Loucy (cell line): ENCODE measurements at regions not wholly inside any gene's neighbourhood (a gene's known extent, or its start where the extent isn't known, plus 50 kb on each side); places are given as distances from the start of the nearest gene placed in this dataset.
A peak's percentile ranks its signal among the peaks of the same experiment; 100 is the strongest.

ENCODE experiments used
- H2AFZ ChIP-seq: fragments of 200-600 bp; sonication (generic); 2 replicates; pipeline ENCODE4 v1.6.0; 2016; ENCODE audit warnings: antibody characterized with exemption, mild to moderate bottlenecking, low read length, moderate library complexity
- H3F3A ChIP-seq: fragments of 200-600 bp; 2 replicates; pipeline ENCODE4 v1.6.0; 2016; ENCODE audit warnings: antibody characterized with exemption, low read depth, mild to moderate bottlenecking
- H3K27me3 ChIP-seq: fragments of 200-600 bp; sonication (generic); 2 replicates; pipeline ENCODE4 v1.6.1; 2014; ENCODE audit warnings: low read length, mild to moderate bottlenecking; ENCODE audit not compliant: insufficient read depth, poor library complexity, severe bottlenecking
- H3K36me3 ChIP-seq: fragments of 200-600 bp; sonication (generic); 2 replicates; pipeline ENCODE4 v1.6.1; 2016; ENCODE audit warnings: low read length; ENCODE audit not compliant: insufficient read depth
- H3K4me1 ChIP-seq: fragments of 200-600 bp; sonication (generic); 2 replicates; pipeline ENCODE4 v1.5.1; 2014; ENCODE audit warnings: low read length, mild to moderate bottlenecking; ENCODE audit not compliant: insufficient read depth, poor library complexity, severe bottlenecking
- H3K4me2 ChIP-seq: fragments of 200-600 bp; sonication (generic); 2 replicates; pipeline ENCODE4 v1.6.0; 2014; ENCODE audit warnings: antibody characterized with exemption, low read length, low read depth, mild to moderate bottlenecking; ENCODE audit not compliant: poor library complexity, severe bottlenecking
- H3K4me3 ChIP-seq: fragments of 200-600 bp; sonication (generic); 2 replicates; pipeline ENCODE4 v1.5.1; 2014; ENCODE audit warnings: low read length, mild to moderate bottlenecking, mixed read lengths; ENCODE audit not compliant: poor library complexity, severe bottlenecking
- H3K79me2 ChIP-seq: fragments of 200-600 bp; sonication (generic); 2 replicates; pipeline ENCODE4 v1.6.1; 2014; ENCODE audit warnings: low read length; ENCODE audit not compliant: insufficient read depth
- H3K9ac ChIP-seq: fragments of 200-600 bp; sonication (generic); 2 replicates; pipeline ENCODE4 v1.6.0; 2014; ENCODE audit warnings: mild to moderate bottlenecking, low read depth, low read length, moderate library complexity; ENCODE audit not compliant: poor library complexity, severe bottlenecking
- H3K9me2 ChIP-seq: fragments of 200-600 bp; sonication (generic); replicated peaks from 2 replicates; pipeline ENCODE4 v1.6.1; 2016; ENCODE audit warnings: low read depth, low read length, mixed read lengths
- H3K9me3 ChIP-seq: fragments of 200-600 bp; sonication (generic); 2 replicates; pipeline ENCODE4 v1.6.1; 2014; ENCODE audit warnings: mild to moderate bottlenecking, antibody characterized with exemption, low read length, low read depth; ENCODE audit not compliant: insufficient read depth
- H4K20me1 ChIP-seq: fragments of 200-600 bp; sonication (generic); 2 replicates; pipeline ENCODE4 v1.6.0; 2014; ENCODE audit warnings: antibody characterized with exemption, low read length, mild to moderate bottlenecking; ENCODE audit not compliant: insufficient read depth, poor library complexity, severe bottlenecking
- CTCF ChIP-seq: fragments of 200-600 bp; sonication (generic); conservative IDR thresholded peaks from 2 replicates; pipeline ENCODE4 v1.5.1; 2014; ENCODE audit warnings: mild to moderate bottlenecking, antibody characterized with exemption, low read length
- EZH2phosphoT487 ChIP-seq: fragments of 200-600 bp; IDR thresholded peaks from 2 replicates; pipeline ENCODE4 v1.6.1; 2018; ENCODE audit warnings: antibody characterized with exemption, mild to moderate bottlenecking, moderate library complexity, borderline replicate concordance

- Histone ChIP-seq H3K9me3 (no peaks in the 10 kb centered on the region), H4K20me1 (no peaks in the 10 kb centered on the region), H2AFZ (no peak overlapping the region), H3K79me2 (no peaks in the 10 kb centered on the region), H3K4me1 (no peaks in the 10 kb centered on the region), H3F3A (no peaks in the 10 kb centered on the region), H3K36me3 (no peaks in the 10 kb centered on the region), H3K9me2 (no peaks in the 10 kb centered on the region), H3K4me3 (no peak overlapping the region), H3K4me2 (no peak overlapping the region), H3K27me3 (no peaks in the 10 kb centered on the region), H3K9ac (no peak overlapping the region)
- TF ChIP-seq EZH2phosphoT487, result no peak
- TF ChIP-seq CTCF, result peak; percentile 73
Observed at GRCh38 chr7:118104812-118105441, 79.0 kb upstream of the LSM8 start.

GRCh38 chr7:118109607-118110006, 74.4 kb upstream of the LSM8 start:
- no peaks in the 10 kb centered on the region for H3K27me3 ChIP-seq
- H3K9me2 ChIP-seq, result no peaks in the 10 kb centered on the region
- no peaks in the 10 kb centered on the region; the same call in 1 of the 2 replicates for H3K9me3 ChIP-seq
- H3K36me3 ChIP-seq, result no peaks in the 10 kb centered on the region
- H3K4me1 ChIP-seq, result no peaks in the 10 kb centered on the region
- no peak overlapping the region for H3K4me3 ChIP-seq
- H3F3A ChIP-seq, result no peaks in the 10 kb centered on the region
- H2AFZ ChIP-seq, result no peak overlapping the region
- H3K9ac ChIP-seq, result no peak overlapping the region
- no peak overlapping the region for H3K4me2 ChIP-seq
- TF ChIP-seq EZH2phosphoT487, result no peak
- TF ChIP-seq CTCF, result no peak
- no peaks in the 10 kb centered on the region for H3K79me2 ChIP-seq
- H4K20me1 ChIP-seq, result no peaks in the 10 kb centered on the region

- Histone ChIP-seq H3F3A (no peaks in the 10 kb centered on the region), H3K27me3 (no peaks in the 10 kb centered on the region), H4K20me1 (no peaks in the 10 kb centered on the region), H3K36me3 (no peaks in the 10 kb centered on the region), H3K9me3 (no peaks in the 10 kb centered on the region; the same call in 1 of the 2 replicates), H2AFZ (no peak overlapping the region), H3K9me2 (no peaks in the 10 kb centered on the region), H3K9ac (no peak overlapping the region), H3K4me3 (no peak overlapping the region), H3K4me1 (no peaks in the 10 kb centered on the region), H3K4me2 (no peak overlapping the region), H3K79me2 (no peaks in the 10 kb centered on the region)
- TF ChIP-seq EZH2phosphoT487 (no peak), CTCF (no peak)
Observed at GRCh38 chr7:118110178-118110925, 73.6 kb upstream of the LSM8 start.
